AG04450 (cell line): ENCODE measurements at regions not wholly inside any gene's neighbourhood (a gene's known extent, or its start where the extent isn't known, plus 50 kb on each side); places are given as distances from the start of the nearest gene placed in this dataset.

Experiments used
- CTCF ChIA-PET: fragments of 300-600, 350-600 bp; formaldehyde crosslinking; extraction: SDS; loops from one replicate; lab custom pipeline; 2022; ENCODE audit warnings: antibody characterized with exemption, inconsistent platforms; lab: Charles Lee
- POLR2A ChIA-PET: fragments of 350-600 bp; formaldehyde crosslinking; extraction: SDS; loops from one replicate; lab custom pipeline; 2021; ENCODE audit warnings: antibody characterized with exemption, inconsistent platforms; lab: Yijun Ruan, JAX
- DNase-seq: peaks from one replicate; pipeline ENCODE4 v3.0.0-alpha.2; 2011; ENCODE audit warnings: low read depth, low spot score
- H3K27ac ChIP-seq: one replicate; pipeline ENCODE4 v1.5.1; 2012; ENCODE audit warnings: low read depth, low read length, control low read depth
- H3K27me3 ChIP-seq: one replicate; pipeline ENCODE4 v1.6.0; 2012; ENCODE audit warnings: low read length; ENCODE audit not compliant: control insufficient read depth, insufficient read depth
- H3K4me3 ChIP-seq: 2 replicates; pipeline ENCODE4 v1.5.1; 2011; ENCODE audit warnings: mild to moderate bottlenecking, low read depth, low read length, control low read depth
- H3K9me3 ChIP-seq: 2 replicates; pipeline ENCODE4 v1.5.1; 2012; ENCODE audit warnings: low read length; ENCODE audit not compliant: control insufficient read depth, insufficient read depth
- TF ChIP-seq, protein P1 (sequence below): IDR thresholded peaks from 2 replicates; pipeline ENCODE4 v1.5.1; 2011; ENCODE audit warnings: low read depth, low read length, control low read depth, inconsistent platforms

DNA sequence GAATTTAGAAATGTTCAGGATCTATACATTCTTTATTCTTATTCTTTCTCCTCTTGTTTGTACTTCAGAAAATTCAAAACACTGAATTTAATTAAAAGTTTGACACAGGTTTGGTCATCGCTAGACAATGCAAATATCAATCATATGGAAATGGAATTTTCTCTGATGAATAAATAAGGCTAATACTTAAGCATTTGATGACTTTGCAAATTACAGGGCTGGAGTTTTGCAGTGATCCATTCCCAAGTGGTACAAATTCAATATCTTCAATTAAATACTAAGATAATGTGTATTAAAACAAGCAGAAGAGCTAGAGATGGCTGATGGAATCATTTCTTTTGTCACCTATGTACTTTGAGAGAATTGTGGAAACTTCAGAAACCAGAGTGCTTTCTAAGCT is 439.6 kb downstream of the DYNC2H1 start:
- Histone ChIP-seq H3K9me3 (no peaks in the 10 kb centered on the region), H3K4me3 (no peak overlapping the region), H3K27me3 (no peaks in the 10 kb centered on the region), H3K27ac (no peak overlapping the region)
- TF ChIP-seq, protein P1, sequence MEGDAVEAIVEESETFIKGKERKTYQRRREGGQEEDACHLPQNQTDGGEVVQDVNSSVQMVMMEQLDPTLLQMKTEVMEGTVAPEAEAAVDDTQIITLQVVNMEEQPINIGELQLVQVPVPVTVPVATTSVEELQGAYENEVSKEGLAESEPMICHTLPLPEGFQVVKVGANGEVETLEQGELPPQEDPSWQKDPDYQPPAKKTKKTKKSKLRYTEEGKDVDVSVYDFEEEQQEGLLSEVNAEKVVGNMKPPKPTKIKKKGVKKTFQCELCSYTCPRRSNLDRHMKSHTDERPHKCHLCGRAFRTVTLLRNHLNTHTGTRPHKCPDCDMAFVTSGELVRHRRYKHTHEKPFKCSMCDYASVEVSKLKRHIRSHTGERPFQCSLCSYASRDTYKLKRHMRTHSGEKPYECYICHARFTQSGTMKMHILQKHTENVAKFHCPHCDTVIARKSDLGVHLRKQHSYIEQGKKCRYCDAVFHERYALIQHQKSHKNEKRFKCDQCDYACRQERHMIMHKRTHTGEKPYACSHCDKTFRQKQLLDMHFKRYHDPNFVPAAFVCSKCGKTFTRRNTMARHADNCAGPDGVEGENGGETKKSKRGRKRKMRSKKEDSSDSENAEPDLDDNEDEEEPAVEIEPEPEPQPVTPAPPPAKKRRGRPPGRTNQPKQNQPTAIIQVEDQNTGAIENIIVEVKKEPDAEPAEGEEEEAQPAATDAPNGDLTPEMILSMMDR, result no peak
- POLR2A ChIA-PET, result no interaction called here
- CTCF ChIA-PET, result interaction anchor here (4.3 kb wide), 1 partner anchor 12 kb away, joined by 36 read pairs; no protein-coding TSS in a partner anchor
- no peak for DNase-seq

DNA sequence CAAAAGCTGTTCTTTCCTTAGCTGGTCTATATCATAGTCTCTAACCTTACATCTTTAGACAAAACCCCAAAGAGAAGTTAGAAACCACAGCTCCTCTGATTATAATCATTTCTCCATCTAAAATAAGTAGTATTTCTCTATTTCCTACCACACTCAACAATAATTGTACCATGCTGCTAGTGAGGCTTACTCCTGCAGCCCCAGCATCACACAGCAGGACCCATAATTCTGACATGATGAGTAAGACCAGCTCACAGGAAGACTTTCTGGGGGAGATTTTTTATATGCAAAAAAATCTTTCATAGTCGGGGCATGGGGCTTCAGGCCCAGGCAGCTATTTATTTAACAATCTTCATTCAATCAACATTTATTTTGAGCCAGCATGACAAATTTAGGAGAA is 441.6 kb downstream of the DYNC2H1 start:
- no peak overlapping the region for H3K4me3 ChIP-seq
- H3K9me3 ChIP-seq, result no peaks in the 10 kb centered on the region
- ChIA-PET CTCF (interaction anchor here (1.8 kb wide), 1 partner anchor 12 kb away, joined by 9 read pairs; no protein-coding TSS in a partner anchor), POLR2A (no interaction called here)
- H3K27me3 ChIP-seq, result no peaks in the 10 kb centered on the region
- H3K27ac ChIP-seq, result no peak overlapping the region
- TF ChIP-seq, protein P1, result no peak
- no peak for DNase-seq

DNA sequence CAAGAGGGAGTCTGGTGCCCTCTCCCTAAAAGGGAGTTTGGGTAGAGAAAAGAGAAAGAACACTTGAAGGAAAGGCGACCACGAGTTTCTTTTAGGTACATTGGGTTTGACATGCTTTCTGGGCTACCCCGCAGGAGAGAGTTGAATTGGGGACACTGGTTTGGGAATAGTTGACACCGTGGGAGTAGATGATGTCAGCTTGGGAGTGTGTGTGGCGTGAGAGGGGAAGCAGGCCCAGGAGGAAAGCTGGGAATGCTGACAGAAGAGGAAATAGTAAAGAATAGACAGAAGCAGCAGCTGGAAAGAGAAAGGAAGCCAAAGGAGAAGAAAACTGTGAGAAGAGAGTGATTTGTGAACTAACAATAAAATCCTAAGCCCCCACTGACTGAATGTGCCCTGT is 442.9 kb downstream of the DYNC2H1 start:
- no peak for DNase-seq
- Histone ChIP-seq H3K9me3 (no peaks in the 10 kb centered on the region), H3K27me3 (no peaks in the 10 kb centered on the region), H3K4me3 (no peak overlapping the region), H3K27ac (no peak overlapping the region)
- ChIA-PET POLR2A (no interaction called here), CTCF (no interaction called here)
- TF ChIP-seq, protein P1, result no peak

DNA sequence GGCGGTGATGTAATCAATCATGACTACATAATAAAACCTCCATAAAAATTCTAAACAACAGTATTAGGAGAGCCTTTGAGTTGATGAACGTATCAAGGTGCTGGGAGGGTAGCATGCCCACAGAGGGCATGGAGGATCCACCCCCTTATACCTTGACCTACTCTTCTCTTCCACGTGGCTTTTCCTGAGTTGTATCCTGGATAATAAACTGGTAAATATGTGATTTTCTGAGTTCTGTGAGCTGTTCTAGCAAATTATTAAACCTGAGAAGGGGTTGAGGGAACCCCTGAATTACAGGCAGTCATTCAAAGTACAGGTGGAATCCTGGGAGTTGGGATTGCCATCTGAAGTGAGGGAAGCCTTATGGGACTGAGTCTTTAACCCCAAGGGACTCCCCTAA is 446.9 kb downstream of the DYNC2H1 start:
- Histone ChIP-seq H3K27ac (no peak overlapping the region), H3K4me3 (no peak overlapping the region), H3K27me3 (no peaks in the 10 kb centered on the region), H3K9me3 (no peaks in the 10 kb centered on the region)
- TF ChIP-seq, protein P1, result no peak
- ChIA-PET CTCF (no interaction called here), POLR2A (no interaction called here)
- no peak for DNase-seq

DNA sequence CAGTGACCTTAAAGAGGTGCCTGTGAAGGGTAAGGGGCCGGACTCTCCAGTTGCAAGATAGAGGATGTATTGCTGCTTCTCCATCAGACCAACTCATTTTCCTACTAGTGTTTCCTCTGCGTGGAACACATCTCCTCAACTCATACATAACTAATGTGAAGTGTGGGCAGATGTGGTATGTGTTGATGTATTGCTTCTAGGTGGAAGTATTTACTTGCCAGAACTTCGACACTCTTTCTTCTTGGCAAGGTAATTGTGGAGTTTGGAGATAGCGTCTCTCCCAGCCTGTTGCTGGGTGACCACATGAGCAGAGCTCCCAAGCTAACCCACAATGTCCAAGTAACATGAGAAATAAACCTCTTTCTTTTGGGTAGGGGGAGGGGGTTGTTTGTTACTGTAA is 456.9 kb downstream of the DYNC2H1 start:
- H3K27me3 ChIP-seq, result no peaks in the 10 kb centered on the region
- CTCF ChIA-PET, result interaction anchor here (0.5 kb wide), 1 partner anchor 296 kb away, joined by 4 read pairs; no protein-coding TSS in a partner anchor
- no peak for DNase-seq
- TF ChIP-seq, protein P1, result no peak
- POLR2A ChIA-PET, result no interaction called here
- H3K27ac ChIP-seq, result no peak overlapping the region
- H3K4me3 ChIP-seq, result no peak overlapping the region
- H3K9me3 ChIP-seq, result no peaks in the 10 kb centered on the region
